ENCODE measurements at regions not wholly inside any gene's neighbourhood (a gene's known extent, or its start where the extent isn't known, plus 50 kb on each side); places are given as distances from the start of the nearest gene placed in this dataset.

DNA sequence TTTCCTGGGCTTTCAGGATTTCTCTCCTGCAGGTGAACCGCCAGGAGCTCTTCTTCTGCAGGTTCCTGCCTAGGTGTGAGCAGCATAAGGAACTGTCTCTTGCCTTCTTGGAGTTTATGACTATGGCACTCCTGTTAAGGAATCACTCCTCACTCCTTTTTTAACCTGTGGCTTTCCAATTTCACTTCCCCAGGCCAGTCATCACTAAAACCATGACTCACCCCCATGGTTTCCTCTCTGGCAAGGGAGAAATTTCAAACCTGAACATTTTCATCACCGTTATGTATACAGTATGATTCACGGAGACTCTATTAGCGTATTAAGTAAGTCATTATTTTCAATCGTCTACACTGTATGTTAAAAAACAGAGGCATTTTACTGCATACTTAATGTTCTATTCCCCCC, 78.2 kb upstream of the ARID1B start:
- H3K4me3 ChIP-seq (ENCODE audit: low read length): peak overlapping the region; percentile 57
- no peak for TF ChIP-seq ZNF274 (IDR thresholded peaks at IDR 0.05; ENCODE audit: low read depth, low read length)

DNA sequence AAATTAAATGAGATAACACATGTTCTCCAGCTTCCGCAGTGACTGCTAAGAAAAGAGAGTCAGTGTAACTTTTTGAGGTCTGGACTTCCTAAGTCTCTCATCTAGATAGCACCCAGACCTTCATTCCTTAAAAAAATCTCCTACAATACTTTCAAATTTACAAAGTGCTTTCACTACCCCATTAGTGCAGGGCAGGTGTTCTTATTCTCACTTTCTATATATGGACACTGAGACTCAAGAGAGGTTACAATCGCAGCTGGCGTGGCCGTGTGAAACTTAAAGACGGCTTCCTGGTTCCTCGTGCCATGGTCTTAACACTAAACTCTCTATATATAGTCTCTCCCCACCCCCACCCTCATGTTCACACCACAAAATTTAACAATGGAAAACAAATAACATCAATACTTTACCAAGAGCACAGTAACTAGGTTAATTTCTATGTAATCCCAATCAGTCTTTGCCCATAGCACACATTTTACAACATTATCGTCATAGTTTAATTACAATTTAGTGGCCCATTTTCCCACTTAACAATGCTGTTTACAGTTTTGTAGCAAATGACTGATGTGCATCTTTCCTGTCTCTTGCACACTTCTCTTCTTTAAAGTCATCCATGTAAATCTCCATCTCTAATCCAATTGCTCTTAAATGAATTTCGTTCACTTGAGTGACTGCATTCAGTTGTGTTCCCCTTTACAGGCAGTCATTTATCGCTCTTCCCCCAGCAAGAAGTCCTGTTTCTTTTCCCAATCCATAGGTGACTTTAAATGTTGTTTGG, 78.8 kb upstream of the ARID1B start:
- H3K4me3 ChIP-seq (ENCODE audit: low read length): peak overlapping the region; percentile 57
- TF ChIP-seq ZNF274 (IDR thresholded peaks at IDR 0.05; ENCODE audit: low read depth, low read length): no peak

DNA sequence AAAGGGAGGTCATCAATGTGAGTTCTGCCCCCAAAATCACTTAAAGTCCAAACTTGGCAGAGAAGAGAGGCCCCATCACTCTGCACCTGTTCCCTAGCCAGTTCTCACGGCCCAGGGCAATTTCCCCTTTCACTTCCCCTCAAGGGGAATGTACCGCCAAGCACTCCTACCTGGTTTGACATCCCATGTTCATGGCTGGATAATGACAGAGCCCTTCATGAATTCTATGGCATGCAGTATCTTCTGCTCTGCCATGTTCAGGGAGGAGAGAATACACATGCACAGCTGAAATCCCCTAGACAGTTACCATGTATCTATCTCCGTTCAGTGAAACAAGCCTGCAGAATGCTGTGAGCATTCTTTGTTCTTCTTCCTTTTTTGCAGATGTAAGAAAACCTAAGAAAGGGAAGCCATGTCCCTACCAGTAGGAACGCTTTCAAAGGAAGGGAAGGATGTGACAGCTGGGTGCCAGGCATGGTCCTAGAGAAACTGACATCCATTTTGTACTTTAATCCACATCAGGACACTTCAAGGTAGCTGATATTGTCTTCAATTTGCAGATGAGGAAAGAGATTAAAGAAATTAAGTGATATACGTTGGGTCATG, 79.8 kb upstream of the ARID1B start:
- TF ChIP-seq ZNF274 (IDR thresholded peaks at IDR 0.05; ENCODE audit: low read depth, low read length): no peak
- no peak overlapping the region; the same call in 1 of the 2 replicates for H3K4me3 ChIP-seq (ENCODE audit: low read length)

DNA sequence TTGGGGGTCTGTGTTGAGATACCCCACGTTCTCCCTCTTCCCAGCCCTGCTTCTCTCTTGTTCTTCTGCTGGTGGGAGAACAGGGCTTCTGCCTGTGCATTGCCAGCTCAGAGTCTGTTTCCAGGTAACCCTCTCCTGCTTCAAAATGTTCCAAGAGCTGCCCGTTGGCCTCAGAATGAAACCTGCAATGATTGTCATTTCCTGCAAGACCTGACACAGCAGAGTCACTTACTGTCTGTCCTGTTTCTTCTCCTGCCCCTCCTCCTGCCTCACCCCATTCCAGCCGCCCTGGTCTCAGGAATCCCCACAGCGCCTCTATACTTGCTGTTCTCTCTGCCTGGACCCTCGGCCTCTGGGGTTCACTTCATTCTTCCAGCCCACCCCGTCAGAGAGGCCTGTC, 81.4 kb upstream of the ARID1B start:
- no peak for TF ChIP-seq ZNF274 (IDR thresholded peaks at IDR 0.05; ENCODE audit: low read depth, low read length)
- no peak overlapping the region for H3K4me3 ChIP-seq (ENCODE audit: low read length)

DNA sequence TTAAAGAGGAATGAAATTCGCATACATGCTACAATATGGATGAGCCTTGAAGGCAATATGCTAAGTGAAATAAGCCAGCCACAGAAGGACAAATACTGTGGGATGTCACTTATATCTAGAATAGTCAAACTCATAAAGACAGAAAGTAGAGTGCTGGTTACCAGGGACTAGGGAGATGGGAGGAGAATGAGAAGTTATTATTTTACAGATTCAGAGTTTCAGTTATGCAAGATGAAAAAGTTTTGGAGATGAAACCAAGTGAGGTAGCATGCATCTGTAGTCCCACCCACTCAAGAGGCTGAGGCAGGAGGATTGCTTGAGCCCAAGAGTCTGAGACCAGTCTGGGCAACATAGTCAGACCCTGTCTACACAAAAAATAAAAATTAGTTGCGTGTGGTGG, 82.5 kb upstream of the ARID1B start:
- H3K4me3 ChIP-seq (ENCODE audit: low read length): no peak overlapping the region
- no peak for TF ChIP-seq ZNF274 (IDR thresholded peaks at IDR 0.05; ENCODE audit: low read depth, low read length)

DNA sequence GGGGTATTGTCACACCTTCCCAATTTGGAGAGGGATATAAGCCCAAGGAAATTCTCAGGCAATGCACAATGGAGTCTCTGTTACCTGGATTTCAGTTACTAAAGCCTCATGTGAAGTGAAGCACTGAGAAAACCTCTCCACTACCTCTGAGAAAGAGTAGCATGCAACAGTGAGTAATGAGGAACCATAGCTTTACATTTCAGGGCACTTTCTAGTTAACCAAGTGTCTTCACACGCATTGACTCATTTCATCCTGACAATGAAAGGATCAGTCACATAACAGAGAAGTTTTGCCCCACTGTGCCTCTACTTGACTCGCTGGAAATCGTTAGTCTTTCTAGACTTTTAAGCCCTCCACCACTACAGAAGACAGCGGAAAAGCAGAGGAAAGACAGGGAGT, 86.2 kb upstream of the ARID1B start:
- no peak for TF ChIP-seq ZNF274 (IDR thresholded peaks at IDR 0.05; ENCODE audit: low read depth, low read length)
- no peak overlapping the region; the same call in 1 of the 2 replicates for H3K4me3 ChIP-seq (ENCODE audit: low read length)

DNA sequence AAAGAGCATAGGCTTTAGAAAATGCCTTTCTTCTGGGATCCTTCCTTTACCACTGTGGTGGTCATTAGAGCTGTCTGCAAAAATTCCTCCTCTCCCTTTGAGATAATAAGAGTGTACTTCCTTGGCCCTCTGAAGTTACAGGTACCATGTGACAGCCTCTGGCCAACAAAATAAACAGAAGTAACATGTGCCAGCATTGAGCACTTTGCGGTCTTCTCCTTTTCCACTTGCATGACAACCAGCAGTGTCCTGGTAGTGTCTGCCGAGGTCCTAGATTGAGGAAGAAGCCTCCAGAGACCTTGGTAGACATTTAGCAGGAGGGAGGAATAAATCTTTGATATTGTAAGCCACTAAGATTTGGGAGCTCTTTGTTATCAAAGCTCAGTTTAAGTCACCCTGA, 87.5 kb upstream of the ARID1B start:
- TF ChIP-seq ZNF274 (IDR thresholded peaks at IDR 0.05; ENCODE audit: low read depth, low read length): no peak
- H3K4me3 ChIP-seq (ENCODE audit: low read length): no peak overlapping the region

DNA sequence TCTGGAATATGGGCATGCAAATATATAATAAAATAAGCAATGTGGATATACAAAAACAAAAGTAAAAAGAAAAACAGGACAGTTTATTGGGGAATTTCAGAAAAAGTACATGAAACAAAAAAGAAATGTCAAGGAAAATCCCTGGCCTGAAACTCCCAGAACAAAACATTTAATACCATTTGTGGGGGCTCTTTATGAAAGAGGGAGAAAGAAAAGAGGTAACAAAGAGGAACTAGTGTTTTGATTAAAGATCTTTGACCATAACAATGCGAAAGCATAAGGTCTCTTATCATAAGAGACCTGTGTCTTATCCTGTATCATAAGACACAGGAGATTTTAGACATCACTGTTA, 88.6 kb upstream of the ARID1B start:
- TF ChIP-seq ZNF274 (IDR thresholded peaks at IDR 0.05; ENCODE audit: low read depth, low read length): no peak

DNA sequence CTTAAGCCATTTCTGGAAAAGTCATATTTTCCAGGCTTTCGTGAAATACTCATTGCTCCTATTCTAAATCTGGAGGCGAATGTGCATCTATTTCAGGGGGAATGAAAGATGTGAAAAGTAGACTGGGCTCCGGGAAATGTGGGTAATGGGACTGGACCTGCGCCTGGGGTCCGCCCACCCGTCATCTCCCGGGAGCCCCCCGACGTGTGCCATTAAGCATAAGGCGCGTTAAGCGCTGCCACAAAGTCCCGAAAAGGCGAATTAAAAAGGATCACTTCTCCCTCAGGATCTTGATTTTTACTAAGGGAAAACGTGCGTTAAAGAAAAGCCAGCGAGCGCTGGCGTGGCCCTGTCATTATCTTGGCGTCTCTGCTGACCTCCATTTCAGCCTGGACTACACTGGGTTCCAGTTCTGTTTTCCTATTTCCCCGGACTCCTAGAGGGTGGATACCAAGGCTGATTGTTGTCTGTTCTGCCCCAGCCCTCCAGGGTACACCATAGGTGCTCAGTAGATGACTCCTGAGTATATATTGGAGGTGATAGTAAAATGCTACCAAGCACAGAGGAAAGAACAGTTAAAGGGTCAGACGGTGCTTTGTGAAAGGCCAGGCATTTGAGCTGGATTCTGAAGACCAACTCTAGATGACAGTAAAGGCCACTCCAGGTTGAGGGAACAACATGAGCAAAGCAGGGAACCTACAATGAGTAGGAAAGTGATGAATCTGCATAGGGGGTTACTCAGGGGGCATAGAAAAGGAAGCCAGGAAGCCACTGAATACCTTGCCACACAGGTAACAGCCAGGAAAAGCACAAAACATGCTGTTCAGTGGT, 89.2 kb upstream of the ARID1B start:
- H3K4me3 ChIP-seq (ENCODE audit: low read length): peak overlapping the region; percentile 65; the same call in 1 of the 2 replicates
- no peak for TF ChIP-seq ZNF274 (IDR thresholded peaks at IDR 0.05; ENCODE audit: low read depth, low read length)

More for the DNA sequence above, 88.6 kb upstream of the ARID1B start:
- no peak overlapping the region; the same call in 1 of the 2 replicates for H3K4me3 ChIP-seq (ENCODE audit: low read length)

DNA sequence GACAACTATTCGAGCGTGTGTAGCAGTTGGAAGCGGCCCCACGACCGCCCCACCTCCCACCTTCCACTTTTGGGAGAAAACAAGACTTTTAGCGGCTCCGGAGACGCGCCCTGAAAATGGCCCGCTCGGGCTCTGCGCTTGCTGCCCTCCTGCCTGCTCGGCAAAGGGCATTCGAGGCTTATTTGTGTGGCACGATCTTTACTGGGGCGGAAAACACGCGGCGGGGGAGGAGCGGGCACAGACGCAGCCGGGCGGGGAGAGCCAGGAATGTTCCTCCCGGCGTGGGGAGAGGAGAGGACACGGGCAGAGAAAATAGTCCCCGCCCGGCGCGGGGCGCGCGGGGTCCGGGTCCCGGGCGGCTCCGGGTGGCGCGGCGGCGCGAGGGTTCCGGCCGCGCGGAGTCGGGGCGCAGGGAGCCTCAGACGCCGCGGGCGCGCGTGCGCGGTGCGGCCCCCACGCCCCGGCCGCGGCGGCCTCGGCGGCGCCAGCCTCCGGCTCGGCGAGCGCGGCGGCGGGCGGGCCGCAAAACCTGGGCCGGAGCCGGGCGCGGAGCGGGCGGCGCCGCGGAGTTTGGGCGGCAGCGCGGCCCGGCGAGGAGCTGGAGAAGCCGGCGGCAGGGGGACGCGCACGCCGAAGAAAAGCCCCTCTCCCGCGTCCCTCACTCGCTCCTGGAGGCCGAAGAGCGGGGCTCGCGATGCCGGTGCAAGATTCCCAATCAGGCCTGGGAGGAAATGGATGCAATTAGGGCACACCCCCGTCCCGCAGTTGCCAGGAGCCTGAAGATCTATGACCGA, 90.0 kb upstream of the ARID1B start:
- H3K4me3 ChIP-seq (ENCODE audit: low read length): peak overlapping the region; percentile 75
- TF ChIP-seq ZNF274 (IDR thresholded peaks at IDR 0.05; ENCODE audit: low read depth, low read length): no peak

DNA sequence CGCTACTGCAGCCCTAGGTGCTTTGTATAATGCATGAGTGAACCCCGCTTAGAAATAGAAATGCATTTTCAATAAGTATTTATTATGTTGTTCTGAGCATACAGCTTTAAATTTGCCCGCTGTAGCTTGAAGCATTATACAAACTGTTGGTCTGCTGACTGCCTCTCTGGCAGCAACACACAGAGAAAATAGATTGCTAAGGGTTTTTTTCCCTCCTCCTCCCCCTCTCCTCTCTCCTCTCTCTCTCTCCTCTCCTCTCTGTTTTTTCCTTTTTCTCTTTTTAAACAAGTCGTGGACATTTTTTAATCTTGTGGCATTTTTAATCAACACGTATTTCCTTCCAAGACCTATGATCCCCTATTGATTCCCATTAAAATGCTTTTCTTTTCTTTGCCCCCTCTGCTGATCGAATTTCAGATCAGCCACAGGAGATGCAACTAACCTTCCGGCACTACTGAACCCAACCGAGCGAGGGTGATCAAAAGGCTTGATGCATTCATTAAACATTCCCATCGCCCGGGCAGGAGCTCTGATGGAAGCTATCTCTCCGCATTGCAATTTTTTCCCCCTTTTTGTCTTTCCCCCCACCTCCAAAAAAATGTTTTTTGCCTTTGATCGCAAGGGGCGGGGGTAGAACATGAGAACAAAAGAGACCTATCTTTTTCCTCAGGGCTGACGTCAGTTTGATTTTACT, 90.7 kb upstream of the ARID1B start:
- no peak for TF ChIP-seq ZNF274 (IDR thresholded peaks at IDR 0.05; ENCODE audit: low read depth, low read length)

DNA sequence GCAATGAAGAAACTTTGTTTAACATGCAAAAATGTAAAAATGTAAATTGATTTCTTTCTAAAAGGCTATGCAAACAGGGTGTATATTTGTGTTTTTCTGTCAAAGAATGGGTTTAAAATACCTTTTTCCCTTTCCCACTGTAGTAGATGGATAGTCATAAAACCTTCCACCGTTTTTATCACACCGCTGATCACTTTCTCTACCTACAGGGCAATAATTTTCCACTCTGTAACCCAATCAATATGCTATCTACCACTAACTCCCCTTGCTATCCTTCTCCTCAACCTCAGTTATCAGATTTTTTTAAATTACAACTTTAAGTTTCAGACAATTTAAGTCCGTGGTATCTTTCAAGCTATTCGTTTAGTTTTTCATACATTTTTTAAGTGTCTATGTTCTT, 91.4 kb upstream of the ARID1B start:
- no peak overlapping the region; the same call in 1 of the 2 replicates for H3K4me3 ChIP-seq (ENCODE audit: low read length)
- TF ChIP-seq ZNF274 (IDR thresholded peaks at IDR 0.05; ENCODE audit: low read depth, low read length): no peak

More for the DNA sequence above, 90.7 kb upstream of the ARID1B start:
- peak overlapping the region; percentile 75 for H3K4me3 ChIP-seq (ENCODE audit: low read length)

DNA sequence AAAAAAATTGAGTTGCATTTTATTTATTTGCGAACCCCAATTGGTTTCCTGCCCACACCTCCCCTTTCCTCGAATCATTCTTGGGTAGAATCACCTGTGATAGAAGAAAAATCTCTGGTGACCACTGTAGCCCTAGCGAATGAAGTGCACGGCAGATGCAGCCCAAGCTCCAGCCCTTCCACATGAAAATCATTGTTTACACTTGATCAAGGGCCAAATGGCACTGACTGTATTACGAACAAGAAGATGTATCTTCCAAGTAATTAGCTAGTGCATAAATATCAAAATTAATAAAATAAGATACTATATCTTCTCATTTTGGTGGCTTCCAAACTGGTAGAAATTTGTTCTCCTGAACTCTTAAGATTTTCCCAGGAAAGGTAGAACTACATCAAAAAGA, 93.4 kb upstream of the ARID1B start:
- TF ChIP-seq ZNF274 (IDR thresholded peaks at IDR 0.05; ENCODE audit: low read depth, low read length): no peak
- H3K4me3 ChIP-seq (ENCODE audit: low read length): no peak overlapping the region
